Sciatic nerve (tissue), 2 donors: ENCODE measurements at regions not wholly inside any gene's neighbourhood (a gene's known extent, or its start where the extent isn't known, plus 50 kb on each side); places are given as distances from the start of the nearest gene placed in this dataset.
A peak's percentile ranks its signal among the peaks of the same experiment; 100 is the strongest.
"Not testable (repeated sequence)": the region's sequence is repeated elsewhere in the genome, so short reads cannot be mapped to it uniquely, and the experiment has no call there.

ENCODE experiments used
- ATAC-seq: fragments of 200-7000 bp; cut with Tn5 transposase; one replicate; pipeline ENCODE4 v1.9.1; 2020; ENCODE audit warnings: mild to moderate bottlenecking, moderate library complexity
- DNase-seq: peaks from one replicate; pipeline ENCODE4 v3.0.0-alpha.2; 2020; ENCODE audit warnings: low spot score
- intact Hi-C: fragments of 100-400 bp; cut with DNase I; formaldehyde crosslinking; loops from one replicate; pipeline ENCODE4 v1.14.2; 2022
- donor health status: DM: no; HTN: no; CAD: no.
- donor health status: DM: no; HTN: no; CAD: no.

DNA sequence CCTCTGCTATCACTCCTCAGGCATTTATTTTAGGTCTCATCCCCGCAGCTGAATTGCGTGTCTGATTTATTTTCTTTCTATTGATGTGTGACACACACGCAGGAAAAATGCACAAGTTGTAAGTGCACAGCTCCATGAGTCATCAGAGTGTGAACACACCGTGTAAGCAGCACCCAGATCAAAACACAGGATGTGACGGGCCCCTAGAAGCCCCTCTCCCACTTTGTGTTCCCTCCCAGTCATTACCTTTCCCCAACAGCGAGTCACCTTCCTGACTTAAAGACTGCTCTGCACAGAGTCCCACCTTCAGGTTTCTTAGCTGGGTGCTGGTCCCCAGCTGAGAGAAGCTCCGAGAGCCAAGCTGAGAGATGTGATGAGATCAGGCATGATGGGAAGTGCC lies 436.7 kb downstream of the MID1IP1 start:
- intact Hi-C loops: no loop called here
- DNase-seq (no peak), ATAC-seq (no peak)

DNA sequence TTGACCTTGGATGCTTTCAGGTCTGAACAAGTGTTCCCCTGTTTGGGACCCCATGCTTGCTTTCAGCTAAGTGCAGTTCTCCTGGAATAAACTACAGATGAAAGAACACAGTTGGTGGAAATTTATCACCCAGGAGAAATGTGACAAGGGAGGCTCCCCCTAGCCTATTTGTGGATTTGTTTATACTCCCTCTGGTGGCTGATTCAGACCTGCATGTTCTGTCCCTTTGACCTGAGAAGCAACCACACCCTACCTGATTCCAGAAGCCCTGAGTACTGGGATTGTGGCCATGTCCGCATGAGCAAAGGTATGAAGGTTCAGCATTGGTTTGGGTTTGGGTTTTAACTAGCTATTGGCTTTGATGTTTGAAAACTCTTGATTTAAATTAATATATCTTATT lies 440.9 kb downstream of the MID1IP1 start:
- ATAC-seq: no peak
- intact Hi-C loops: no loop called here
- DNase-seq: no peak

DNA sequence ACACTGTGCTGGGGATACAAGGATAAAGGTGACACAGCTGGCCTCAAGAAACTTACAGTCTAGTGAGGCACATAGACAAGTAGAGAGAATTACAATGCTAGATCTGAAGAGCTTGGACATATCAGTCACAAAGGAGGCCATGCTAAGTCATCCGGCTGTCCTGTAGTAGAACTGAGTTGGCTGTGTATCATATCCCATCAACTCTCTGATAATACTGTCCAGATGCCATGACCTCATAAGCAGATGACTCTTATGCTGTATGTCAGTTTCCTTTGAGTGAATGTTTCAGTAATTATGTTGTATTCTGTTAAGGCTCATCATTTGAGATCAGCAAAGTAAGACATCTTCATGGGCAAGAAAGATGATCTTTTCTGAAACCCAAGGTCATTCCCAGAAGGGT lies 442.9 kb downstream of the MID1IP1 start:
- DNase-seq: no peak
- intact Hi-C loops: no loop called here
- no peak for ATAC-seq

DNA sequence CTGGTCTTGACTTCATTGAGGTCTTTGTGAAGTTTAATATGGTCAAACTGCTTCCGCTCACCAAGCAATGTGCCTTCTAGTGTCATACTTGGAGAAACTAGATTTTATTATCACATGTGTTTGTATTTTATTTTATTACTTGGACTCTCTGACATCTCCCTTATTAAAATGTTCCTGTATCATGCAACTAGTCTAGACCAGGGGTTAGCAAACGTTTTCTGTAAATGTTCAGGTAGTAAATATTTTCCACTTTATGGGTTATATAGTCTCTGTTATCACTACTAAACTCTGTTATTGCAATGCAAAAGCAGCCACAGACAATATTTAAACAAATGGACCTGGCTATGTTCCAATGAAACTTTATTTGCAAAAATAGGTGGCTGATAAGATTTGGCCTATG lies 443.8 kb downstream of the MID1IP1 start:
- no peak for DNase-seq
- no peak for ATAC-seq
- intact Hi-C loops: no loop called here

DNA sequence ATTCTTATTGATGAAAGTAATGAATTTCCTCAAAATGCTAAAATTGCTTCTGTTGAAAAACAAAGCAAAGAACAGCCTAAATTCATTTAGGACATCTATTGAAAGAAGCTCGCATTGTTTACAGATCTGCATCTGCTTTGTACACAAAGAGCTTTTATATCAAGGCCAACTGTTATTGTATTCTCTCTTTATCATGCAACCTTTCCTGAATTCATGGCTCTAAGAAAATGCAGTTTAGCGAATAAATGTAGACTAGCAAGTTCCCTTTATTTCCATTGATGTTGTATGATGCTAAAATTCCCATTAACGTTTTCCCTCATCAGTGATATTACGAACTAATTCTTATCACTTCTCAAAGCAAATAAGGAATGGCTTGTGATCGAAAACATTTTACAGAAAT lies 446.3 kb downstream of the MID1IP1 start:
- no peak for ATAC-seq
- DNase-seq: no peak
- intact Hi-C loops: no loop called here

DNA sequence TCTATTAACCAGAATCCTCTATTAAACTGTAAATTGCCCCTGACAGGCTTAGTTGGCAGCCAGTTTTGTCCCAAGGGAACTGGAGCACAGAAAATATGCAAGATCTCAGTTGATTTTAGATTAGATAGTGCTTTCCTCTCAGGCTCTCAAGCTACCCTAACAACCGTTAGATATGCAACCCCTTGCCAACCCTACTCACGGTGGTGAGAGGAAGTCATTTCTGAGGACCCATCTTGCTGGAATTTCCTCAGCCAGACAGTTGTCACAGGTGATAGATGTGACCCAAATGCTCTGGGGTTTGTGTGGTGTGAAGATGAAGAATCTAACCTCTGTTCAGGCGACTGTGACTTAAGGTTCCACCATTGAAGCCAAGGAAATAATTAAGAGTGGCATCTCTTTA lies 447.1 kb downstream of the MID1IP1 start:
- intact Hi-C loops: no loop called here
- ATAC-seq (no peak), DNase-seq (no peak)

DNA sequence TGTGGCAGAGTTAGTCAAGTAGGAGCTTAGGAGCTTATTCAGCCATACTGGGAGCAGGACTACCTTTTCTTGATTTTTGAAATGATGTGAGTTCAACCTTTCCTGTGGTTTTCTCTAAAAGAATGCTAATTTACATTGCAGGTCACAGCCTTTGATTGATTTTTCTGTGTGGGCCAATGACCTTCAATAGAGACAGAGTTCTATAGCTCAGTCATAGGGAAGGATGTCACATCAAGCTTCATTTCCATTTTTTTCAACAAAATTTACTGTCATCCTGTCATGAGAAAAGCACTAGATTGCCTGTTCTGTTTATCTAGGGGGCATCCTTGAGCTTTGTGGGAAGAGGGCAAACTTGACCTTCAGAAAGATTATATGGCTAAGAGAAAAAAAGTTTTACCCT lies 448.7 kb downstream of the MID1IP1 start:
- DNase-seq: no peak
- intact Hi-C loops: no loop called here
- ATAC-seq: no peak

DNA sequence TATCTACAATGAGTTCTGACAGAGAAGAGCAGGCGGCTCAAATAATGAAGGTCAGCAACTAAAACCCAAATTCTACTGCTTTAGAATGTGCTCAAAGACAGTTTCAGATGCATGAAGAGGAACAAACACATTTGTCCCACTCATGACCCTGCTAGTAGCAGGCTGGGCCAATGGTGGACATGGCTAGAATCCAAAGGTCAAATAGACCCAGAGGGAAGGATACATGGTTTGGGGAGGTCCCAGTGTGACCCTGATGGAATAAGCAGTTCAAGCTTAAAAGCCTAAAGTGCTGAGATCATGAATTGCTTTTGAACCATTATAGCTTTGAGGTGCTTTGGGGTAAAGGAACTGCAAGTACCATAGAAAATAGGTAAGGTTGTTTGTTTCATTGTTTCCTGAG lies 450.7 kb downstream of the MID1IP1 start:
- DNase-seq (no peak), ATAC-seq (no peak)
- intact Hi-C loops: no loop called here

DNA sequence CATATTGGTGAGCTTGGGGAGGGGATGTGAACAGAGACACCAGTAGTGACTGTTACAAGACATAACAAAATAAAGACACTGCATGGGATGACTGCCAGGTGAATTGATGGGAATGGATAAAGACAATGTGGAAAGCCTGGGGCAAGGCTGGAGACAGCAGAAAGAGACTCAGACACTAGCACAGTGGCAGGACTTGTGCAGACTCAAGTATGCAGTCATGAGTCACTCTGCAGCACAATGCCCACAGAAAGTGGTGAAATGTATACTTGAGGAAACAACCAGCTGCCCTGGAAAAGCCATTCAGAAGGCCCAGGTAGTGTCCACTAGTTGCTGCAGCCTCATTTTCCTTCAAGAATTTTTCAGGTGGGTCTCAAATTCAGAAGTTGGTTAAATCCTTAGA lies 452.3 kb downstream of the MID1IP1 start:
- DNase-seq (no peak), ATAC-seq (no peak)
- intact Hi-C loops: no loop called here

DNA sequence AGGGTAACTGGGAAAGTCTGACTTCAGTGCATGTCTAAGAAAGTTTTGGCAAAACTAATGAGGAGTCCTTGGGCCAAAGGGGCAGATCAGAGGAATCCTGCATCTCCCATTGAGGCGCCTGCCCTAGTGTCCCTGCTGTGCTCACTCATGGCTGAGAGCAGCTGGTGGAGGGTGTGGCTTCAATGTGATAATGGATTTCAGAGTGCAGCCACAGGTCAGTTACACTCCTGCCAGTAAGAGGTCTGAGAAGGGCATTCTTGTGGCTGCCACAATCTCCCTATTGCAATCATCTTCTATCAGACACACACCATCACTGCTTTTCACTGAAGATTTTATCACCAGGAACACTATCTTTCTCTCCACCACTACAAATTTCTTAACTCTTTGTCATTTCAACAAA lies 457.1 kb downstream of the MID1IP1 start:
- peak; percentile 55 for ATAC-seq
- no peak for DNase-seq
- intact Hi-C loops: no loop called here

DNA sequence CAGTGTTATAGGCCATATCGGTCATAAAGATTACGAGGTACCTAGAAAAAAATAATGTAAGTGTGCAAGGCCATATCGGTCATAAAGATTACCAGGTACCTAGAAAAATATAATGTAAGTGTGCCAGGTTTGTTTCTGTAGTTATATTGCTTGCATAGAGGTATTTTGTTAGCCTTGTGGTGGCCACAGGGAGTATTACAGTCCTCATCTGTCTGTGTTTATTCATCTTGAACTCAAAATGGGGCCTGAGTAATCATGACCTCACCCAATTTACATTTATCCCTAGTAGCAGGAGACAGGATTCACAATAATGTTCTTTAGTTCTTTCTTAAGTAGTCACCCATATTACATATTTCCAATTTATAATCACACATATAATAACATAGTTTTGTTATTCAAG lies 459.7 kb downstream of the MID1IP1 start:
- DNase-seq (no peak), ATAC-seq (no peak)
- intact Hi-C loops: no loop called here

DNA sequence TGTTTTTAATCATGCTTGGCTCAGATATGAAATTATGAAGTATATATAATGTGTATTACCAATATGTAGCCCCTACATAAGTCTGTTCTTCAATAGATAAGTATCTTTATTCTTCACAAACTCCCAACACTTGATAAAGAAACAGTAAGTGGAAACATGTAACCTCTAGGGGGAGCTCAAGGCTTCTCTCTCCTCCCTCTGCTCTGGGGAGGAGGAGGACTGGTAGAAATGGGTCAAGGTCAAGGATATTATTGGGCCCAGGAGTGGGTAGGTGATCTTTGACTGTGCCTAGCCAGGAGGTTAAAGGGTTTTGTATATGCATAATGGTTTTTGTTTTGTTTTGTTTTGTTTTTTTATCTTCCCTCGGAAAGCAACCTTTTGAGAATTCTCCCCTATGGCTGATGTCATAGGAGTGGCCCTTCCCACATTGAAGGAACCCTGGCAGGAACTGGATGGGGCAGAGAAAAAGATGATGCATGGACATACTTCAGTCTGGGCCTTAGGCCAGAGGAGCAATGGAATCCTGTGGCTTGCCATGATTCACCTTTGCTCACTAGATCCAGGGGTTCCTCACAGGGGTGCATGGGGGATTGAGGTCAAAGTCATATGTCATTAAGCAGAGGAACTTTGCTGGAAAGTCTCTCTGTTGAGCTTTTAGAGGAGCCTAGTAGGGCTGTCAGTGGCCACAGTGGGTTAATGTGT lies 460.3 kb downstream of the MID1IP1 start:
- ATAC-seq: peak; percentile 52
- intact Hi-C loops: no loop called here
- no peak for DNase-seq

DNA sequence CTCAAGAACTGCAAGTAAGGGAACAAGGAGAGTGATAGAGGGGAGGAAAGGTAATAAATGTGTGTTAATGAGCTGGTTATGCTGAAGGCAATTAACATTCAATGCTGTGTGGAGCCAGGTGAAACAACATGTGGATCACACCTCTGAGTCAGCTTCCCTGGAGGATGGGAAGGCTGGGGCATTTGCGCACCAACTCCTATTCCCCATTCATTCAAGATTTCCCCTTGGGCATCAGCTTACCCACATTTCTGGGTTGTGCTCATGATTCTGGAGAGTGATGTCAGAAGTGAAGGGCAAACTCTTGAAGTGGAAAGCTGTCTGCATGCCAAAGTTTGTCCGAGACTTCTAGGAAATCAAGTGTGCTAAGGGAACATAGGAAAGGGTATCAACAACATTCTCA lies 461.4 kb downstream of the MID1IP1 start:
- DNase-seq: no peak
- no peak for ATAC-seq
- intact Hi-C loops: no loop called here

DNA sequence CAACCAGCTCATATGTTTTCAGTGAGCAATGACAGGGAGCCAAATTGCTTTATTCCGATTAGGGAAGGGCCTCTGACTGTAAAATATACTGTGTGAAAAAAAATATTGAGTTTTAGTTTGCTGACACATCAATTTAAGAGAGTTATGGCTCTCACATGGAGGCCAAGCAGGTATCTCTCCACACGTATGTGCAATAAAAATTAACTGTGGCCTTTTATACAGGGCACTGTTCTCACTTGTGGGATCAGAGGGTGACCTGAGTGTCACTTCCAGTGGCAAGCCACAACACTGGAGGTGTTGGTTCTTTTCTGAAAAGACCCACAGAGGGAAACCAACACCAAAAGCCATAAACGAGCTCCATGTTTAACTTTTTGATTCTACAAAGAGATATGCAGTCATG lies 462.8 kb downstream of the MID1IP1 start:
- ATAC-seq: no peak
- intact Hi-C loops: no loop called here
- no peak for DNase-seq

DNA sequence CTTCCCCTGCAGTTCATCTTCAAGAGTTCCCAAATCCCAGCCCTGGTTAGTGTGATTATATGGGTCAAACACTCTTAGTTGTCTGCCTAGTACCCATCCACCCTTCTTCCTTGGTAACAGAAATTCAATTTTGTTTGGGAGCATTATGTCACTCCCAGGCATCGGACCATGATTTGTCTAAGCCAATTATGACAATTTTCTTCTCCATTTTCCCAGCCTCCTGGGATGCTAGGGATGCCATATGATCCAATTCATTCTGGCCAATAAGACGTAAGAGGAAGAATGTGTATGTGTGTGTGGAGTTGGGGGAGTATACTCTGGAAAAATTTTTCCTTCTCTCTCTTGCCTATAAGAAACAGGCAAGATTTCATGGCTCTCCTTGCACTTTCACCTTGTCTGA lies 465.9 kb downstream of the MID1IP1 start:
- intact Hi-C loops: no loop called here
- ATAC-seq (no peak), DNase-seq (no peak)

DNA sequence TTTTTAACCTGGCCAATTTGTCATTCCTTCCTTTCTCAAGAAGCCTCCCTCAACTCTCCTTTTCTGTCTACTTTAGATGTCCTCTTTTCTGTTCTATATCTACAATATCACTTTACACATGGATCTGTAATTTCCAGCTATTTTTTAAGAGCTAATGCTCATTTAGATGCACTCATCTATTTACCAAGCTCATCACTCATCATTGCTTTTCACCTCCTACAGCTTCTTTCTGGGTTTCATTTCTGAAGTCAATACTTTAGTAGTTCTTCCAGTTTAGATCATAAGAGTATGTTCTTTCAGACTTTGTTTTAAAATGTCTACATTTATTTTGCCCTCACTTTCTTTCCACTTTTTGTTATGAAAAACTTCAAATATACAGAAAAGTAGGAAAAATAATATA lies 466.9 kb downstream of the MID1IP1 start:
- intact Hi-C loops: no loop called here
- ATAC-seq (no peak), DNase-seq (no peak)

DNA sequence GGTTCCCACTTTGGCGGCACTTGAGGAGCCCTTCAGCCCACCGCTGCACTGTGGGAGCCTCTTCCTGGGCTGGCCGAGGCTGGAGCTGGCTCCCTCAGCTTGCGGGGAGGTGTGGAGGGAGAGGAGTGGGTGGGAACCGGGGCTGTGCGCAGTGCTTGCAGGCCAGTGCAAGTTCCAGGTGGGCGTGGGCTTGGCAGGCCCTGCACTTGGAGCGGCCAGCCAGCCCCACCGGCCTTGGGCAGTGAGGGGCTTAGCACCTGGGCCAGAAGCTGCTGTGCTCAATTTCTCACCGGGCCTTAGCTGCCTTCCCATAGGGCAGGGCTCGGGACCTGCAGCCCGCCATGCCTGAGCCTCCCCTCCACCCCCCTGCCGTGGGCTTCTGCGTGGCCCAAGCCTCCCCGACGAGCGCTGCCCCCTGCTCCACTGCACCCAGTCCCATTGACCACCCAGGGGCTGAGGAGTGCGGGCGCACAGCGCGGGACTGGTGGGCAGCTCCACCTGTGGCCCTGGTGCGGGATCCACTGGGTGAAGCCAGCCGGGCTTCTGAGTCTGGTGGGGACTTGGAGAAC lies 474.3 kb downstream of the MID1IP1 start:
- DNase-seq: no peak
- no peak for ATAC-seq
- intact Hi-C loops: no loop called here

DNA sequence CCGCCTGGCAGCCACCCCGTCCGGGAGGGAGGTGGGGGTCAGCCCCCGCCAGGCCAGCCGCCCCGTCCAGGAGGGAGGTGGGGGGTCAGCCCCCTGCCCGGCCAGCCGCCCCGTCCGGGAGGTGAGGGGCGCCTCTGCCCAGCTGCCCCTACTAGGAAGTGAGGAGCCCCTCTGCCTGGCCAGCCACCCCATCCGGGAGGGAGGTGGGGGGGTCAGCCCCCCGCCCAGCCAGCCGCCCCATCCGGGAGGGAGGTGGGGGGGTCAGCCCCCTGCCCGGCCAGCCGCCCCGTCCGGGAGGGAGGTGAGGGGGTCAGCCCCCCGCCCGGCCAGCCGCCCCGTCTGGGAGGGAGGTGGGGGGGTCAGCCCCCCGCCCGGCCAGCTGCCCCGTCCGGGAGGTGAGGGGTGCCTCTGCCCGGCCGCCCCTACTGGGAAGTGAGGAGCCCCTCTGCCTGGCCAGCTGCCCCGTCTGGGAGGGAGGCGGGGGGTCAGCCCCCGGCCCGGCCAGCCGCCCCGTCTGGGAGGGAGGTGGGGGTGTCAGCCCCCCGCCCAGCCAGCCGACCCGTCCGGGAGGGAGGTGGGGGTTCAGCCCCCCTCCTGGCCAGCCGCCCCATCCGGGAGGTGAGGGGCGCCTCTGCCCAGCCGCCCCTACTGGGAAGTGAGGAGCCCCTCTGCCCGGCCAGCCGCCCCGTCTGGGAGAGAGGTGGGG lies 476.6 kb downstream of the MID1IP1 start:
- DNase-seq, ATAC-seq, intact Hi-C loops: not testable (repeated sequence)

DNA sequence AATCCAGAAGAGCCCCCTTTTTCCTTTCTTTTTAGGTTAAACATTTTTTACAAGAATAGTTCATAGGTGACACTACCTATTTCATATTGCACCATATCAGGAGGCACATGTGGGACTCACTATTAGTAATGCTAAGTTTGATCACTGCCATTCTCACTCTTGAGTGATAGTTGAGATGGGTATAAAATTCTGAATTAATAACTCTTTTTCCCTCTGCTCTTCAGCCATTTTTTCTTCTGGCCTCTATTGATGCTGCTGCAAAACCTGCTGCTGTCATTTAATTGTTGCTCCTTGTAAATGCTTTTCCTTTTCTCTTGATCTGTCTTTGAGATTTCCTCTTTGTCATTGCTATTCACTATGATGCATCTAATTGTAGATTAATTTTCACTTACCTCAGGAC lies 482.0 kb downstream of the MID1IP1 start:
- ATAC-seq: no peak
- intact Hi-C loops: no loop called here

DNA sequence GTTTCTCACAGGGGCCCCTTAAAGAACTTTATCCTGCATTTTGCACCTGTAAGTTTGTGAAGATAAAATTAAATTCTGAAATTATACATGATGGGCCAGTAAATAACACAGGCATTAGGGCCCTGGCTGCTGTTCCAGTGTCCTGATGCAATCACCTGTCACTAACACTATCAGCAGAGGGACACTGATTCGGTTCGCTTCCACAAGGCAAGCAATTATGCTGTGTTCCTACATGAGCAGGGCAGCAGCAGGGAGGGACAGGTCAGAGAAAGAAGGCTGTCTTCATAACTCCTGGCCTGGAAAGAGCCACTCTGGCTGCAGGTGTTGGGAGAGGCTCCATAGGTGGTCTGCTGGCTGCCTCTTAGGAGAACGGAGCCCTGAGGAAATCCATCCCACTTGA lies 487.3 kb downstream of the MID1IP1 start:
- no peak for DNase-seq
- no peak for ATAC-seq
- intact Hi-C loops: no loop called here

More for the DNA sequence above, 482.0 kb downstream of the MID1IP1 start:
- no peak for DNase-seq

DNA sequence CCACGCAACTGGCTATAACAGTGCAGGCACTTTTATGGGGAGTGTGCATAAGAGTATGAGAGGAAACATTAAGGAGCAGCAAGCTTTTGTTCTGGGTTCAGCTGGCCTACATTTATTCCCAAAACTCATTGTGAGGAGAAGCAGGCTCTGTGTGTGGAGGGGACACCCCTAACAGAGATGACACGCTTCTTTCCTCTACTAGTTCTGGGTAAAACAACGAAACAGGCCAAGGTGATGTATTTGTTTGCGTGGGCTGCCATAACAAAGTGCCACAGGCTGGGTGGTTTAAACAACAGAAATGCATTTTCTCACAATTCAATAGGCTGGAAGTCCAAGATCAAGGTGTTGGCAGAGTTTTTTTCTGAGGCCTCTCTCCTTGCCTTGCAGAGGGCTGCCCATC lies 488.6 kb downstream of the MID1IP1 start:
- ATAC-seq (no peak), DNase-seq (no peak)
- intact Hi-C loops: no loop called here
